ENCODE measurements at regions not wholly inside any gene's neighbourhood (a gene's known extent, or its start where the extent isn't known, plus 50 kb on each side); places are given as distances from the start of the nearest gene placed in this dataset.

GRCh38 chr3:56981445-56982230, 78.8 kb upstream of the SPATA12 start:
- TF ChIP-seq POLR2AphosphoS5 (IDR thresholded peaks at IDR 0.05; ENCODE audit: low read depth, low read length): no peak
- DNase-seq (ENCODE audit: insufficient read length) (no peak), FAIRE-seq (no peak)

GRCh38 chr3:56980798-56981390, 79.6 kb upstream of the SPATA12 start:
- no peak for FAIRE-seq
- TF ChIP-seq POLR2A (IDR thresholded peaks at IDR 0.05; ENCODE audit: low read depth, low read length): no peak
- TF ChIP-seq POLR2AphosphoS5 (IDR thresholded peaks at IDR 0.05; ENCODE audit: low read depth, low read length): no peak
- TF ChIP-seq TAF1 (IDR thresholded peaks at IDR 0.05; ENCODE audit: borderline replicate concordance, low read depth, low read length): no peak
- no peak for DNase-seq (ENCODE audit: insufficient read length)

GRCh38 chr3:56980243-56980642, 80.2 kb upstream of the SPATA12 start:
- FAIRE-seq (no peak), DNase-seq (ENCODE audit: insufficient read length) (no peak)
- TF ChIP-seq POLR2A (IDR thresholded peaks at IDR 0.05; ENCODE audit: low read depth, low read length): no peak

- TF ChIP-seq POLR2A (IDR thresholded peaks at IDR 0.05; ENCODE audit: low read depth, low read length) (no peak), TAF1 (IDR thresholded peaks at IDR 0.05; ENCODE audit: borderline replicate concordance, low read depth, low read length) (no peak), POLR2AphosphoS5 (IDR thresholded peaks at IDR 0.05; ENCODE audit: low read depth, low read length) (no peak)
- DNase-seq (ENCODE audit: insufficient read length) (no peak), FAIRE-seq (no peak)
These were observed 80.7 kb upstream of the SPATA12 start for GRCh38 chr3:56979791-56980190.

GRCh38 chr3:56977561-56977889, 82.9 kb upstream of the SPATA12 start:
- DNase-seq (ENCODE audit: insufficient read length): no peak
- TF ChIP-seq POLR2A (IDR thresholded peaks at IDR 0.05; ENCODE audit: low read depth, low read length) (no peak), POLR2AphosphoS5 (IDR thresholded peaks at IDR 0.05; ENCODE audit: low read depth, low read length) (no peak), TAF1 (IDR thresholded peaks at IDR 0.05; ENCODE audit: borderline replicate concordance, low read depth, low read length) (no peak)
- FAIRE-seq: no peak

GRCh38 chr3:56976651-56977560, 83.6 kb upstream of the SPATA12 start:
- FAIRE-seq (no peak), DNase-seq (ENCODE audit: insufficient read length) (no peak)
- no peak for TF ChIP-seq TAF1 (IDR thresholded peaks at IDR 0.05; ENCODE audit: borderline replicate concordance, low read depth, low read length)
- TF ChIP-seq POLR2AphosphoS5 (IDR thresholded peaks at IDR 0.05; ENCODE audit: low read depth, low read length): no peak
- TF ChIP-seq POLR2A (IDR thresholded peaks at IDR 0.05; ENCODE audit: low read depth, low read length): no peak

- DNase-seq (ENCODE audit: insufficient read length) (no peak), FAIRE-seq (no peak)
- TF ChIP-seq TAF1 (IDR thresholded peaks at IDR 0.05; ENCODE audit: borderline replicate concordance, low read depth, low read length): no peak
- TF ChIP-seq POLR2AphosphoS5 (IDR thresholded peaks at IDR 0.05; ENCODE audit: low read depth, low read length): no peak
- TF ChIP-seq POLR2A (IDR thresholded peaks at IDR 0.05; ENCODE audit: low read depth, low read length): no peak
These were observed 84.9 kb upstream of the SPATA12 start for GRCh38 chr3:56975567-56975966.

- FAIRE-seq: no peak
- no peak for TF ChIP-seq POLR2AphosphoS5 (IDR thresholded peaks at IDR 0.05; ENCODE audit: low read depth, low read length)
- TF ChIP-seq TAF1 (IDR thresholded peaks at IDR 0.05; ENCODE audit: borderline replicate concordance, low read depth, low read length): no peak
- no peak for TF ChIP-seq POLR2A (IDR thresholded peaks at IDR 0.05; ENCODE audit: low read depth, low read length)
- no peak for DNase-seq (ENCODE audit: insufficient read length)
These were observed 86.1 kb upstream of the SPATA12 start for GRCh38 chr3:56974247-56974930.

- DNase-seq (ENCODE audit: insufficient read length) (no peak), FAIRE-seq (no peak)
- no peak for TF ChIP-seq POLR2A (IDR thresholded peaks at IDR 0.05; ENCODE audit: low read depth, low read length)
- TF ChIP-seq TAF1 (IDR thresholded peaks at IDR 0.05; ENCODE audit: borderline replicate concordance, low read depth, low read length): no peak
- no peak for TF ChIP-seq POLR2AphosphoS5 (IDR thresholded peaks at IDR 0.05; ENCODE audit: low read depth, low read length)
These were observed 88.6 kb upstream of the SPATA12 start for GRCh38 chr3:56971816-56972215.

GRCh38 chr3:56971261-56971660, 89.2 kb upstream of the SPATA12 start:
- TF ChIP-seq POLR2A (IDR thresholded peaks at IDR 0.05; ENCODE audit: low read depth, low read length) (no peak), POLR2AphosphoS5 (IDR thresholded peaks at IDR 0.05; ENCODE audit: low read depth, low read length) (no peak), TAF1 (IDR thresholded peaks at IDR 0.05; ENCODE audit: borderline replicate concordance, low read depth, low read length) (no peak)
- FAIRE-seq (no peak), DNase-seq (ENCODE audit: insufficient read length) (no peak)

- TF ChIP-seq POLR2AphosphoS5 (IDR thresholded peaks at IDR 0.05; ENCODE audit: low read depth, low read length): no peak
- no peak for TF ChIP-seq POLR2A (IDR thresholded peaks at IDR 0.05; ENCODE audit: low read depth, low read length)
- no peak for TF ChIP-seq TAF1 (IDR thresholded peaks at IDR 0.05; ENCODE audit: borderline replicate concordance, low read depth, low read length)
- FAIRE-seq (peak; percentile 65), DNase-seq (ENCODE audit: insufficient read length) (no peak)
These were observed 90.0 kb upstream of the SPATA12 start for GRCh38 chr3:56970461-56970879.
